HG03565 (cell line): ENCODE measurements at regions not wholly inside any gene's neighbourhood (a gene's known extent, or its start where the extent isn't known, plus 50 kb on each side); places are given as distances from the start of the nearest gene placed in this dataset.

Experiments used
- ATAC-seq: cut with Tn5 transposase; IDR thresholded peaks from one replicate; pipeline ENCODE4 v1.9.1; 2021; ENCODE audit warnings: mild to moderate bottlenecking, moderate library complexity; ENCODE audit not compliant: unreplicated experiment

DNA sequence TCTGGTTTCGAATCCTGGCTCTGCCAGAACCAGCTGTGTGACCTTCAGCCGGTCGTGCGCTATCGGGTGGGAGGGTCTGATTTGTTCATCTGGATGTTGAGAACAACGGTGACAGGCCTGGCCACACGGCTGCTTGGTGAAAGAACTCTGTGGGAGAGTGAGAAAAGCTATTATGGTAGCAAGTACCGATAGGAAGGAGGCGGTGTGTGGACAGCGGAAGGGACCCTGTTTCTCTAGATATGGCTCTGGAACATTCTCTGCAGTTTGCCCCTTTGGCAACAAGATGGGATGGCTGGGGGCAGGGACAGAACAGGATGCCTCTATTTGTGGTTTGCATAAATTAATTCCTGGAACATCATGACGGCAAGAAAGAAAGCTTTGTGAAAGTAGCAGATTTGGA, 347.3 kb downstream of the AACS start:
- no peak for ATAC-seq

DNA sequence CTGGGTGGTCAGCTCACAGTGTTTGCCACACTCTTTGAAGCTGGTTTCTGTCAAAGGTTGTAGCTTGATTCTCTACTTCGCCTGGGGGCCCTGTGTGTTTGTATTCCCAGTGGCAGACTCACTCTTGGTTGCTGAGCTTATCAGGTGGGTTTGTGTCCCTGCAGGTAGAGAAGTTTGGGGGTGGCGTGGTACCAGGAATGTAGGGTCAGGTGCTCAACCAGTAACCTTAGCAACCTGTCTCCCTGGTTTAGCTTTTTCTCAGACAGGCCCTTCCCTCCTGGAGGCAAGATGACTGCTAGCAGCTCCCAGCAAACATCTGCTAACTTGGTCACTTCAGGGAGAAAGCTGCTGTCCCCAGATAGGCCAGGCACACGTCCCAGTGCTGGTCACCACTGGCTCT, 352.2 kb downstream of the AACS start:
- no peak for ATAC-seq

DNA sequence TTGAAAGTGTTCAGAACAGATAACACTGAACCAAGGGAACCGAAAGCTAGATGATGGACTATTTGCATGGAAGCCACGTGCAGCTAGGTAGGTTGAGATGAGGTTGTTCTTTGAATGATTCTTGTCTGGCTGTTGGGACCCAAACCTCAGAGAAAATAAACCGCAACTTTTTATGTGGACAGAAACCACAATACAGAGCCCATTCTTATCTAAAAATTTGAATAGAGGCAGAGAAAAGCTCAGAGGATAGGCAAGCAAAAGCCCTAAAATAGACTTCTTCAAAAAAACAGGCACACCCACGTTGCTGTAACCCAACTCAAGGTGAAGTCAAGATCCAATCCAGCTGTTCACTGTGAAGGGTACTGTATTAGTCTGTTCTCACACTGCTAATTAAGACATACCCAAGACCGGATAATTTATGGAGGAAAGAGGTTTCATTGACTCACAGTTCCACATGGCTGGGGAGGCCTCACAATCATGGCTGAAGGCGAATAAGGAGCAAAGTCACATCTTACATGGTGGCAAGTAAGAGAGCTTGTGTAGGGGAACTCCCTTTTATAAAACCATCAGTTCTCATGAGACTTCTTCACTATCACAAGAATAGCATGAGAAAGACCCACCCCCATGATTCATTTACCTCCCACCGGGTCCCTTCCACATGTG, 353.8 kb downstream of the AACS start:
- ATAC-seq, result peak; percentile 90

DNA sequence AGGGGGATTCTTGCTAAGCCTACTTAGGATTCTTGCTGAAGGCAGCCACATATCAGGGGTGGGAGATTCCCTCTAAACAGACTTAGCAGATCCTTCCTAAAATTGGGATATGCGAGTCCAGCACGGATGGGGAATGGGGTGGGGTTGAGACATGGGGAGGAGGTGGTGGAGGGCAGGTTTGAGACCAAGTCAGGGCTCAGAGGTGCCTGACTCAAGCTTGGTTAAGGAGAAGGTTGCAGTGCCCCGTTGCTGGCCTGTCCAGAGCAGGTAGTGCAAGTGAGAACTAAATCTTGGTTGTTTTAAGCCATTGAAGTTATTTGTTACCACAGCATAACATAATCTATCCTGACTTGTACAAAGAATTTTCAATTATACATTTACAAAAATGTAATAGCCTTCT, 359.7 kb downstream of the AACS start:
- ATAC-seq, result no peak

DNA sequence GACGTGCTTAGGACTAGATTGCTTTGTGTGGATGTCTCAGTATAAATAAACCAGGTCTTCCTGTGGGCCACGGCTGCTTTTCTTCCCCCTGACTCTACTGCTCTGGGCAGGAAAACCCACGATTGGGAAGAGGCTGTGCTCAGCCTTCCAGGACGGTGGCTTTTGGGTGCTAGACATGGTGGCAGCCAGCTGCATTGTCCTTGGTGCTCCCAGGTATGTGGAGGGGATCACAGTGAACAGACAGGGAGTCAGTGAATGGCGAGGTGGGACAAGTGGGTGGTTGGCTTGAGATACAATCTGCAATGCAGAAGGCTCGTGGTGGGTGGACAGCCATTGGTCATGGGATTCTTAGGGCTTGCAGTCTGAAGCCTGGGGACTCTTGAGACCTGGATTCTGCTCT, 366.3 kb downstream of the AACS start:
- no peak for ATAC-seq

DNA sequence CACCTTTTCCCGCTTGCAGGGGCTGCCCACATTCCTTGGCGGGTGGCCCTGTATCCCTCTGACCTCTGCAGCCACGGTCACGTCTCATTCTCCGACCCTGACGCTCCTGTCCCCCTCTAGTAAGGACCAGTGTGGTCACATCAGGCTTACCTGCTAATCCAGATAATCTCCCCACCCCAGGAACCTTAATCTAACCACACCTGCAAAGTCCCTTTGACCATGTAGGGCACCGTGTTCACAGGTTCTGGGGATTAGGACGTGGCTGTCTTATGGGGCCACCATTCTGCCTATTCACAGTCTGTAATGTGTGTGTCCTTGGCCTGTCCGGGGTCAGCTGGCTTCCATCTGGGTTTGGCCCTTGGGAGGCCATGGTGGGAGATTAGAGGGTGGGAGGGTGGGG, 368.9 kb downstream of the AACS start:
- no peak for ATAC-seq

DNA sequence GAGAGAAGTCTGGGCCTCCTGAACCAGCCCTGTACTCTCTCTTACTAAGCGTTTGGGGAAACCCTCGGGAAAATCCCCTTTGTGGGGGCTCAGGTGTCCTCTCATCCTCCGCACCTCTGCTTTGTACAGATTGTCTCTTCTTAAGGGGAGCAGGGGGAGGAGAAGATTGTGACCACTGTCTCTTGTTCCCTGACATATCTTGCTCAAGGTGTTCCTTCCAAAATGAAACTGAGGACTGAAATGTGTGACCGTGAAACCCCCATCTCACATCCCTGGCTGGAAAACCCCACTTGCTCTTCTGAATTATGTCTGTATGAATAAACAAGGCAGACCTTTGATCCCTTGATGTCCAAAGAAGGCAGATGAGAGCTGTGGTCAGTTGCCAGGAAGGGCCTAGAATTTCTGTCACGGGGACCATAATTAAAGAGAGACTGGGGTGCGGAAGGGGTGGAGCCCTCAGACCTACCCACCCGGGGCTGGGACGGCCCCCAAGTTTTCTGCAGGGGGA, 369.8 kb downstream of the AACS start:
- peak; percentile 89 for ATAC-seq

DNA sequence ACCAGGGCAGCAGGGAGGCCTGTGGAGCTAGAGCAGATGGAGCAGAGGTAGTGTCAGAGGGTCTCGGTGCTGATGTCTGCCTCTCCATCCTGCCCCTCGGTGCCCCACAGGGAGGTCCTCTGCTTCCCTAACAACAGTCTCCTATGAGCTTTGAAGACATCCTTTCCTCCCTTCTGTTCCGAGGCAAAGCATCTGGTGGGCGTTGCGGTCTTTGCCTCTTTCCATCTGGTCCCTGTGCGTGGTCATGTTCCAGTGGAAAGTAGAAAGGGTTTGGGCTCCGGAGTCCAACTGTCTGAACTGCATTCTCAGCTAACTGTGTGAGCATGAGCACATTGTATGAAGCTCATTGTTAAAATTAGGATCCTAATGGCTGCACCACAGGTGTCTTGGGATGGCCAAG, 370.6 kb downstream of the AACS start:
- no peak for ATAC-seq

DNA sequence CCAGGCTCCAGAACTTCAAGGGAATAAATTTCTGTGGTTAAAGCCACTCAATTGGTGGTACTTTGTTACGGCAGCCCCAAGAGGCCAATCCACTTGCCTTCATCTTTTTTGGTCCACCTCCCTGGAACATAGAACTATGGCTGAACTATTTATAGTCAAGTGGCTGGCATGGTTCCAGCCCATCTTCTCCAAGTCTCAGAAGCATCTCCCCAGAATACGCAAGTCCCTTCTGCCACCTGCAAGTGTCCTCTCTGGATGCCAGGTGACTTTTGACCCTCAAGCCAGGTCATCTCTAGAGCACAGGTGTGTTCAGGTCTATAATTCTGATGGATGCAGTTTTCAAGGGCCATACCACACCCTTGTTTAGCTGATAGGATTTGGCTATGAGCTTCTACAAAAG, 371.5 kb downstream of the AACS start:
- no peak for ATAC-seq

DNA sequence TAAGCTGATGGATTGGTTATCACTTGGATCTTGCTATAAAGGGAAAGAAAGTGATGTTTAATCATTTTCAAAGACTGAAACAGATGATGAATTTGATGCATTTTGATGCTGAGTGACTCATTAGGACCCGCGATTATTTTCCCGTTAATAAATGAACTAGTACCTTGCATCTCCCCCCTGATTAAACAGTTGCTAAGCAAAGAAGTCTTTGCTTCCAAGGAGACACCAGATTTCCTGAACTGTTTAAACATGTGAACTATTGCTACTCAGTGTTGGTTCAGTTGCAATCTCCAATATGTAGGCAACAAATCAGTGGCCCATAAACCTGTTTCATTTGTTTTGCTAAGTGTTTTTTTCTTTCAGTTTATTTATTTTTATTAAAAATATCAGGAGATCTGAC, 375.2 kb downstream of the AACS start:
- no peak for ATAC-seq

DNA sequence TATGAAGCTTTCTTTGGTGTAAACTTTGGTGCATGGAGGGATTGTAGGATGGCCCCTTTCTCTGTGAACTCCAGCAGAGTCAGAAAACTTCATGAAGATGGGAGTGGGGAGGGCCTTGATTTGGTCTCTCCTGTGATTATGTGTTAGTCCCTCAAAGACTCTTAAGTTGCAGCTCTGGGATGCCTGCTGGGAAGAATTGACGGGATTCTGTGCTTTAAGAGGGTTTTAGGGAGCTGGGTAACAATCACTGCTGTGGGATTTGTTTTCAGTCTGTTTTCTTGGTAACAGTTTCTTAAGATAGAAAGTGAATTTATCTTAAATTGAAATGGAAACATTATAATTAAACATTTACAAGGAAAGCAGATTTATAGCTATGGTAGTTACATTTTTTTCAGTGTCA, 378.1 kb downstream of the AACS start:
- ATAC-seq, result no peak

DNA sequence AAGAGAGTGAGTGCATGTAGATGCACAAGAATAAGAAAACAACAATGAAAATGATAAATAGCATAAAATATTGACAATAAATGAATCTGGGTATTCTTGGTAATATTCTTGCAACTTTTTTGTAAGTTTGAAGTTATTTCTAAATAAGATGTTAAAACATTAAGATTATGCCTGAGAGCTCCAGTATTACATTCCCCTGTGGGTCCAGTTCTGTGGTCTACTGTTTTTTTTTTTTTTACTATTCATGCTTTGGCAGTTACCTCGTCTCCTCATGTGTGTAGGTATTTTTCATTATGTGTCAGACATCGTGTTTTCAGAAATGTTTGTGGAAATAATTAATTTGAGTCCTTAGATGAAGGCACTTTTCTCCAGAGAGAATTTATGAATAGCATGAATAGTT, 386.2 kb downstream of the AACS start:
- ATAC-seq, result no peak

DNA sequence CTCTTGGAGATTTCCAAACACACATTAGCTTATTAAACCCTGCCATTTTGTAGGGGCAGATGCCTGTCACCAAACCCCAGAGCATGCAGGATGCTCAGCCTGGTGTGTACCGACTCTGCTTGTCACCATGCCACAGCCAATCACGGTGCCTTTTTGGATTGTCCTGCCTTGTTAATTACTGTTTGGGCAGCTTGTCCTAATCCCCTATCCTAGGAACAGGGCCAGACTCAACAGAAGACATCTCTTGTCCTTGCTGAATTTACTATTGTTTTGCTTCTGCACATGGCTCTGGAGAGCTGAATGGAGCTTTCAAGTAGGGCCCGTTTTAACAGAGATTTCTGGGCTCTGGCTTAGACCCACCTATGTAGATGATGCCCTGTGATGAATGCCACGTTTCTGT, 388.5 kb downstream of the AACS start:
- no peak for ATAC-seq

DNA sequence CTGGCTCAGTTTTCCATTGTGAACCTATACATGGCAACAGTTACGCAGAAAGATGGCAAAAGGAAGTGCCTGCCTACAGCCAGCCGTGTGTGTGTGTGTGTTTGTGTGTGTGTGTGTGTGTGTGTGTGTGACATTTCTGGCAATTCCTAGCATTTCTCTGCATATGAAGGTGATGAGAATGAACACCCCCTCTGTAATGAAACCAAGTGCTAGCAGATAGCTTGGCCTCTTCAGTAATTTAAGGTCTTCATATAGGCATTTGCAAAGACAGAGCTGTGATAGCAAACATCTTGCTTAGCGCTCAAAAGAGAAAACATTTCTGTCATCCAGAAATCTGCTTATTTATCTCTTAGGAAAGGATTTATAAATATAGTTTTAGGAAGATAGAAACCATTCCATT, 389.1 kb downstream of the AACS start:
- no peak for ATAC-seq

DNA sequence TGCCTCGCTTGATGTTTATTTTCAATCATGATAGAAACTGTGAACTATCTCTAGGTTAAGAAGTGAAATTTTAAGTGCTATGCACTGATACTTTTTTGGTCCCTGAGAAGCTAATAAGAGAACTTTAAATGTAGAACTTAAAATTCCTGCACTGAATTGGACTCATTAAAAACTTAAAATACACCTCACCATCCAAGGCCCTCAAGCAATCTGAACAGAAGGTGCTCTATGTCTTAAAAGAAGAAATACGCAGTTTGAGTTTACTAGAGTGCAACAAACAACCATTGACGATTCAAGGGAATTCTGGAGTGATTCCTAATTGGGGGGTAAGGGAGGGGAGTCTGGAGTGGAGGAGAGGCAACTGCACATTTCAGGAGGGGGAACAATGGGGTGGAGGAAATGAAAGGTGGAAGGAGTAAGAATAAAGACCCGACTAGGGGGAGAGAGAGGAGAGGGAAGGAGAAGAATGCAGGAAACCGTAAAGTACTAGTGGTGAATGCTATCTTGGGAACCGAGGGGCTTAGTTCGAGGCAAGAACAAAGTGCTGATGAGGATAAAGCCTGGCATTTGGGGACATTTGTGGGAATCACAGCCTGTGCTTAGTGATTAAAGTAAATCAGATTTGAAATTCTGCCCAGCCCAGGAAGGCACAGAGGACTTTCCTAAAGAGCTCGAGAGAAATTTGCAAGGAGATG, 389.7 kb downstream of the AACS start:
- ATAC-seq, result no peak

DNA sequence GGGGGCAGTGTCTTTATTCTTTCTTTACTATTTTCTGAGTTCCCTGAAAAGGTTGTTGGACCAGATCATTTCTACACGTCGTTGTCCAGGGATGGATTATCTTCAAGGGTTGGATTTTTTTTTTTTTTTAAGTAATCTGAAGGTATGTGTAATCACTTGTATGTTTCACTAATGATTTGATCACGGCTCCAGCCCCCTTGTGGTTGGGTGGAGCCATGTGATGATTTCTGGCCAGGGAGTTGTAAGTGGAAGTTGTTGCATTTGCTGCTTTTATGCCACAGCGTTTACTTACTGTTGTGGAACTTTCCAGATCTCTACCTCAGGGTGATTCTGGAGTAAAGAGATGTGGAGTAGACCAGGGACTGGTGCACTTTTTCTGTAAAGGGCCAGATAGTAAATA, 390.3 kb downstream of the AACS start:
- ATAC-seq, result no peak

DNA sequence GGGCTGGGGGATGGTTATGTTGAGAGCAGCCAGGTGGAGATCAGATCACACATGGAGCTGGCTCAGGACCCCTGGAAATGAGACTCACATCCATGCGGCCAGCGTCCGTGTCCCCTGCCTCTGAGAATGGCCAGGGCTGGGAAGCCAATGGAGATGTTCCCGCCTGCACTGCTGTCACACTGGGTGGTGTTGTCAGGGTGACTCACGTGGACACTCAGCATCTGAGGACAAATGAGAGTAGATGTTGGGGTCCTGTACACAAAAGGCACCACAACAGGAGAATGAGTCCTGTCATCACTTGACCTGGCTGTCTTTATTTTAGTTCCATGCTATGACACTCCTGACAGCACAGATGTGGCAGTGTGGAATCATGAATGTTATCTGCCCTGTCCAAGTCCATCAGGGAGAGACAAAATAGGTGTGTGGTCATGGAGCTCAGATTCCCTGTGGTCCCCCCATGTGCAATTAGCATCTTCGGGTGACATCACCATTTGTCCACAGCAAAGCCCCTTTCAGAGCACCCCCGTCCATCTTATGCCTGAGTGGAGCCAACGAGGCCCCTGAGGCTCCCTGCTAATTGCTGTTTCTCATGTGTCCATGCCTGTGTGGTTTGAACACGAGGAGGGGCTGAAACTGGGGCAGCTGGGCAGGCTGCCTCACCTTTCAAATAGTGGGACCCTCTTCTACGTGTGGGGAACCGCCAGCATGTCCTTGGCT, 393.5 kb downstream of the AACS start:
- no peak for ATAC-seq

DNA sequence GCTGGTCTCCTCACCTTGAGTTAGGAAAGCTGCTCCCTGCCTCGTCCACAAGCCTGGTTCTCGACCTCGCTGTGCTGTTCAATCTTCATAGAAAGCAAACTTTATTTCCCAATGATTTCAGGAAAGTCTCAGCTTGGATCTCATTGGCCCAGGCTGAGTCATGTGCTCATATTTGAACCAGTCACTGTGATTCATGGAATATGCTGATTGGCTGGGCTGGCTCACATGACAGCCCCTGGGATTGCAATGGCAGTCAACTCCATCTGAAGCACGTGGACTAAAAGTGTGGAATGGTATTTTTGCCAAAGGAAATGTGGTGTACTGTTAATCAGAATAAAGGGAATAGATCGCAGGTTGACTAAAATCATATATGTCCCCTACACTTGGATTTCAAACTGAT, 396.6 kb downstream of the AACS start:
- no peak for ATAC-seq

DNA sequence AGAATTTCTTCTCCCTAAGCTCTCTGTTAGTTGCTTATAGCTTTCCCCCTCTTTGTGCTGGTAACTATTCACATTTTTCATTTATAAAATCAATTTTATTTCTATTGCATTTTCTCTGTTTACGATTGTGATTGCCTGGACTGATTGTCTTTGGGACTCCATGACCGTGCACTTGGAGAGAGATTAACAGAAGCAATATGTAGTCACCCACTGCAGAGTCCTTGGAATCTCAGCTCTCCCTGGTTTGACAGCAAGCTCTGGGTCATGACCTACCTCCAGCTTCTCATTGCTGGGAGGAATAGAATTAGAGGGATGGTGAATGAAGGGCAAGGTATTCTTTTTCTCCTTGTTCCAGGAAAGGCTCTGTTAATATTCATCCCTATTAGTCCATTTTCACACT, 398.2 kb downstream of the AACS start:
- ATAC-seq, result no peak

DNA sequence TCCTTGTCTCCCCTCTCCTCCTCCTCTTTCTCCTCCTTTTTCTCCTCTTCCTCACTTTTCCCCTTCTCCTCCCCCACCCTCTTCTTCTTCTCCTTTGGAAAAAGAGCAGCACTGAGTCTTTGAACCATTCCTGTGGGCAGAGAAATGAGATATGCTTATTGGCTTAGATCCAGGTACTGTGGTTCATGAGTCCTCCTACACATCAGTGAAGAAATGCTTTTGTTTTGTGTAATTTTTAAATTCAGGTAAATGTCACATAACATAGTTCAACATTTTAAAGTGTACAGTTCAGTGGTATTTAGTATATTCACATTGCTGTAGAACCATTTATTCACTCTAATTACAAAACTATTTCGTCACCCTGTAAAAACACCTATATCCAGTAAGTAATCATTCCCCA, 402.1 kb downstream of the AACS start:
- no peak for ATAC-seq

DNA sequence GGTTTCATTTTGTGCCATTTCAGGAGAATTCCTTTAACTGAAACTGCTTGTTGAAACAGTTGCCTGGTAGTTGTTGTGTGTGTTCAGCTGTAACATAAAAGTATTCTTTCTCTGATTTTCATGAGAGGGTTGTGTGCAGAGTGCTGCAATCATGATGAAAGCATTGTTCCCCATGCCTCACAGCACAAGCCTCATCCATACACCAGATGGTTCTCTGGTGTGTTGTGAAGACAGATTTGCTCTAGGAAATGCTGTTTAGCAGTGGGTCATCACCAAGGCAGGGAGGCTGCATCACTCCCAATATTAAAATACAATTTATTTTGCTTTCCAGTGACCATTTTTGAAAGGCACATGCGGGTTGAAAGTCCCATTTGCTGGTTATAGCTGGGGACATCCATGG, 404.4 kb downstream of the AACS start:
- no peak for ATAC-seq
